ENCODE measurements at regions not wholly inside any gene's neighbourhood (a gene's known extent, or its start where the extent isn't known, plus 50 kb on each side); places are given as distances from the start of the nearest gene placed in this dataset.

GRCh38 chr18:61683856-61684255, 209.0 kb downstream of the RNF152 start:
- WGBS (ENCODE audit: extremely low coverage, insufficient coverage, low lambda C conversion rate), result no CpG with 5 or more reads among the region's 2 CpGs
- H3K4ac ChIP-seq (ENCODE audit: low read depth, low read length), result no peak overlapping the region
- H3K9ac ChIP-seq (ENCODE audit: low read length), result no peak overlapping the region
- no peaks in the 10 kb centered on the region for H3K27me3 ChIP-seq (ENCODE audit: insufficient read depth, low read length, poor library complexity)
- H3K27ac ChIP-seq (ENCODE audit: low read depth, low read length), result no peak overlapping the region
- H2AK5ac ChIP-seq (ENCODE audit: low read length), result no peak overlapping the region
- H3K56ac ChIP-seq (ENCODE audit: low read length), result no peak overlapping the region
- H2BK15ac ChIP-seq (replicated peaks; ENCODE audit: low read depth), result peak overlapping the region; percentile 94
- H4K5ac ChIP-seq (ENCODE audit: low read length), result no peak overlapping the region
- no peaks in the 10 kb centered on the region for H3K79me2 ChIP-seq (ENCODE audit: control insufficient read depth, insufficient read depth, low read length)
- no peak overlapping the region for H2BK5ac ChIP-seq (ENCODE audit: low read length)
- DNase-seq, result no peak
- H4K8ac ChIP-seq (ENCODE audit: low read depth, low read length), result no peak overlapping the region
- peak overlapping the region; percentile 5 for H3K18ac ChIP-seq (ENCODE audit: low read length)
- H3K4me2 ChIP-seq (ENCODE audit: low read length), result no peak overlapping the region
- H3K23ac ChIP-seq (ENCODE audit: low read length), result no peak overlapping the region
- H3K36me3 ChIP-seq (ENCODE audit: control insufficient read depth, insufficient read depth, low read length), result no peaks in the 10 kb centered on the region
- no peaks in the 10 kb centered on the region for H3K4me1 ChIP-seq (ENCODE audit: control insufficient read depth, low read depth, low read length)
- H3K79me1 ChIP-seq (ENCODE audit: low read length), result no peaks in the 10 kb centered on the region
- no peak overlapping the region for H2BK120ac ChIP-seq (ENCODE audit: low read depth, low read length)
- H3K4me3 ChIP-seq (ENCODE audit: low read length), result no peak overlapping the region

GRCh38 chr18:61681065-61681464, 211.7 kb downstream of the RNF152 start:
- Histone ChIP-seq H2BK120ac (ENCODE audit: low read depth, low read length) (no peak overlapping the region), H3K4me1 (ENCODE audit: control insufficient read depth, low read depth, low read length) (no peaks in the 10 kb centered on the region), H3K23ac (ENCODE audit: low read length) (no peak overlapping the region), H3K9ac (ENCODE audit: low read length) (no peak overlapping the region), H4K8ac (ENCODE audit: low read depth, low read length) (no peak overlapping the region), H3K27ac (ENCODE audit: low read depth, low read length) (no peak overlapping the region), H3K36me3 (ENCODE audit: control insufficient read depth, insufficient read depth, low read length) (no peaks in the 10 kb centered on the region), H4K5ac (ENCODE audit: low read length) (no peak overlapping the region), H3K79me2 (ENCODE audit: control insufficient read depth, insufficient read depth, low read length) (no peaks in the 10 kb centered on the region), H2BK15ac (replicated peaks; ENCODE audit: low read depth) (no peak overlapping the region), H3K4ac (ENCODE audit: low read depth, low read length) (no peak overlapping the region), H2BK5ac (ENCODE audit: low read length) (no peak overlapping the region), H3K18ac (ENCODE audit: low read length) (no peak overlapping the region), H3K27me3 (ENCODE audit: insufficient read depth, low read length, poor library complexity) (no peaks in the 10 kb centered on the region), H3K4me2 (ENCODE audit: low read length) (no peak overlapping the region), H3K56ac (ENCODE audit: low read length) (no peak overlapping the region), H2AK5ac (ENCODE audit: low read length) (no peak overlapping the region), H3K79me1 (ENCODE audit: low read length) (no peaks in the 10 kb centered on the region), H3K4me3 (ENCODE audit: low read length) (no peak overlapping the region)
- whole genome bisulfite sequencing (ENCODE audit: extremely low coverage, insufficient coverage, low lambda C conversion rate), result no CpG with 5 or more reads among the region's 2 CpGs
- no peak for DNase-seq

GRCh38 chr18:61679836-61680235, 213.0 kb downstream of the RNF152 start:
- H3K56ac ChIP-seq (ENCODE audit: low read length), result no peak overlapping the region
- no peak overlapping the region for H3K4ac ChIP-seq (ENCODE audit: low read depth, low read length)
- WGBS (ENCODE audit: extremely low coverage, insufficient coverage, low lambda C conversion rate), result no CpG with 5 or more reads among the region's 3 CpGs
- no peaks in the 10 kb centered on the region for H3K27me3 ChIP-seq (ENCODE audit: insufficient read depth, low read length, poor library complexity)
- no peak overlapping the region for H4K5ac ChIP-seq (ENCODE audit: low read length)
- no peak overlapping the region for H2BK15ac ChIP-seq (replicated peaks; ENCODE audit: low read depth)
- H3K4me3 ChIP-seq (ENCODE audit: low read length), result no peak overlapping the region
- no peaks in the 10 kb centered on the region for H3K79me2 ChIP-seq (ENCODE audit: control insufficient read depth, insufficient read depth, low read length)
- H2AK5ac ChIP-seq (ENCODE audit: low read length), result no peak overlapping the region
- no peak overlapping the region for H4K8ac ChIP-seq (ENCODE audit: low read depth, low read length)
- no peak overlapping the region for H3K18ac ChIP-seq (ENCODE audit: low read length)
- no peaks in the 10 kb centered on the region for H3K36me3 ChIP-seq (ENCODE audit: control insufficient read depth, insufficient read depth, low read length)
- no peaks in the 10 kb centered on the region for H3K4me1 ChIP-seq (ENCODE audit: control insufficient read depth, low read depth, low read length)
- no peak overlapping the region for H2BK120ac ChIP-seq (ENCODE audit: low read depth, low read length)
- H3K79me1 ChIP-seq (ENCODE audit: low read length), result no peaks in the 10 kb centered on the region
- no peak overlapping the region for H3K4me2 ChIP-seq (ENCODE audit: low read length)
- no peak overlapping the region for H3K9ac ChIP-seq (ENCODE audit: low read length)
- no peak overlapping the region for H2BK5ac ChIP-seq (ENCODE audit: low read length)
- H3K23ac ChIP-seq (ENCODE audit: low read length), result no peak overlapping the region
- no peak for DNase-seq
- H3K27ac ChIP-seq (ENCODE audit: low read depth, low read length), result no peak overlapping the region

GRCh38 chr18:61677435-61677970, 215.3 kb downstream of the RNF152 start:
- Histone ChIP-seq H3K9ac (ENCODE audit: low read length) (no peak overlapping the region), H3K27me3 (ENCODE audit: insufficient read depth, low read length, poor library complexity) (no peaks in the 10 kb centered on the region), H3K79me1 (ENCODE audit: low read length) (no peaks in the 10 kb centered on the region), H3K4me3 (ENCODE audit: low read length) (no peak overlapping the region), H3K4me1 (ENCODE audit: control insufficient read depth, low read depth, low read length) (no peaks in the 10 kb centered on the region), H2BK15ac (replicated peaks; ENCODE audit: low read depth) (no peak overlapping the region), H2BK120ac (ENCODE audit: low read depth, low read length) (no peak overlapping the region), H4K5ac (ENCODE audit: low read length) (no peak overlapping the region), H3K56ac (ENCODE audit: low read length) (no peak overlapping the region), H4K8ac (ENCODE audit: low read depth, low read length) (no peak overlapping the region), H3K79me2 (ENCODE audit: control insufficient read depth, insufficient read depth, low read length) (no peaks in the 10 kb centered on the region), H3K18ac (ENCODE audit: low read length) (no peak overlapping the region), H3K36me3 (ENCODE audit: control insufficient read depth, insufficient read depth, low read length) (no peaks in the 10 kb centered on the region), H2BK5ac (ENCODE audit: low read length) (no peak overlapping the region), H3K4ac (ENCODE audit: low read depth, low read length) (no peak overlapping the region), H2AK5ac (ENCODE audit: low read length) (no peak overlapping the region), H3K23ac (ENCODE audit: low read length) (no peak overlapping the region), H3K4me2 (ENCODE audit: low read length) (no peak overlapping the region), H3K27ac (ENCODE audit: low read depth, low read length) (no peak overlapping the region)
- DNase-seq, result no peak
- WGBS (ENCODE audit: extremely low coverage, insufficient coverage, low lambda C conversion rate), result no CpG with 5 or more reads among the region's 4 CpGs

GRCh38 chr18:61676773-61677434, 215.9 kb downstream of the RNF152 start:
- Histone ChIP-seq H3K9ac (ENCODE audit: low read length) (no peak overlapping the region), H3K56ac (ENCODE audit: low read length) (no peak overlapping the region), H3K79me2 (ENCODE audit: control insufficient read depth, insufficient read depth, low read length) (no peaks in the 10 kb centered on the region), H4K8ac (ENCODE audit: low read depth, low read length) (no peak overlapping the region), H3K27me3 (ENCODE audit: insufficient read depth, low read length, poor library complexity) (no peaks in the 10 kb centered on the region), H3K23ac (ENCODE audit: low read length) (no peak overlapping the region), H3K4me1 (ENCODE audit: control insufficient read depth, low read depth, low read length) (no peaks in the 10 kb centered on the region), H3K4me2 (ENCODE audit: low read length) (no peak overlapping the region), H3K36me3 (ENCODE audit: control insufficient read depth, insufficient read depth, low read length) (no peaks in the 10 kb centered on the region), H2BK15ac (replicated peaks; ENCODE audit: low read depth) (no peak overlapping the region), H2BK5ac (ENCODE audit: low read length) (no peak overlapping the region), H3K79me1 (ENCODE audit: low read length) (no peaks in the 10 kb centered on the region), H2BK120ac (ENCODE audit: low read depth, low read length) (no peak overlapping the region), H4K5ac (ENCODE audit: low read length) (no peak overlapping the region), H3K4me3 (ENCODE audit: low read length) (no peak overlapping the region), H3K4ac (ENCODE audit: low read depth, low read length) (no peak overlapping the region), H2AK5ac (ENCODE audit: low read length) (no peak overlapping the region), H3K27ac (ENCODE audit: low read depth, low read length) (no peak overlapping the region), H3K18ac (ENCODE audit: low read length) (no peak overlapping the region)
- WGBS (ENCODE audit: extremely low coverage, insufficient coverage, low lambda C conversion rate), result no CpG with 5 or more reads among the region's 2 CpGs
- no peak for DNase-seq

GRCh38 chr18:61669320-61669719, 223.5 kb downstream of the RNF152 start:
- no peak overlapping the region for H3K4me3 ChIP-seq (ENCODE audit: low read length)
- H4K5ac ChIP-seq (ENCODE audit: low read length), result no peak overlapping the region
- DNase-seq, result no peak
- H2BK5ac ChIP-seq (ENCODE audit: low read length), result no peak overlapping the region
- no peaks in the 10 kb centered on the region for H3K27me3 ChIP-seq (ENCODE audit: insufficient read depth, low read length, poor library complexity)
- H2BK120ac ChIP-seq (ENCODE audit: low read depth, low read length), result no peak overlapping the region
- no peak overlapping the region for H2BK15ac ChIP-seq (replicated peaks; ENCODE audit: low read depth)
- H3K18ac ChIP-seq (ENCODE audit: low read length), result no peak overlapping the region
- no peak overlapping the region for H3K9ac ChIP-seq (ENCODE audit: low read length)
- no peak overlapping the region for H2AK5ac ChIP-seq (ENCODE audit: low read length)
- no peaks in the 10 kb centered on the region for H3K79me1 ChIP-seq (ENCODE audit: low read length)
- H4K8ac ChIP-seq (ENCODE audit: low read depth, low read length), result no peak overlapping the region
- H3K4ac ChIP-seq (ENCODE audit: low read depth, low read length), result no peak overlapping the region
- H3K36me3 ChIP-seq (ENCODE audit: control insufficient read depth, insufficient read depth, low read length), result no peaks in the 10 kb centered on the region
- H3K79me2 ChIP-seq (ENCODE audit: control insufficient read depth, insufficient read depth, low read length), result no peaks in the 10 kb centered on the region
- no peak overlapping the region for H3K56ac ChIP-seq (ENCODE audit: low read length)
- H3K23ac ChIP-seq (ENCODE audit: low read length), result no peak overlapping the region
- H3K4me2 ChIP-seq (ENCODE audit: low read length), result no peak overlapping the region
- H3K27ac ChIP-seq (ENCODE audit: low read depth, low read length), result no peak overlapping the region
- WGBS (ENCODE audit: extremely low coverage, insufficient coverage, low lambda C conversion rate), result no CpG with 5 or more reads among the region's 1 CpG
- H3K4me1 ChIP-seq (ENCODE audit: control insufficient read depth, low read depth, low read length), result peaks cover 3% of the 10 kb centered on the region

Measured in mesendoderm (in vitro differentiated cells).